HG02938 (cell line): ENCODE measurements at regions not wholly inside any gene's neighbourhood (a gene's known extent, or its start where the extent isn't known, plus 50 kb on each side); places are given as distances from the start of the nearest gene placed in this dataset.

Experiments
- ATAC-seq: cut with Tn5 transposase; IDR thresholded peaks from one replicate; pipeline ENCODE4 v1.9.1; 2021; ENCODE audit warnings: mild to moderate bottlenecking, moderate library complexity; ENCODE audit not compliant: unreplicated experiment

DNA sequence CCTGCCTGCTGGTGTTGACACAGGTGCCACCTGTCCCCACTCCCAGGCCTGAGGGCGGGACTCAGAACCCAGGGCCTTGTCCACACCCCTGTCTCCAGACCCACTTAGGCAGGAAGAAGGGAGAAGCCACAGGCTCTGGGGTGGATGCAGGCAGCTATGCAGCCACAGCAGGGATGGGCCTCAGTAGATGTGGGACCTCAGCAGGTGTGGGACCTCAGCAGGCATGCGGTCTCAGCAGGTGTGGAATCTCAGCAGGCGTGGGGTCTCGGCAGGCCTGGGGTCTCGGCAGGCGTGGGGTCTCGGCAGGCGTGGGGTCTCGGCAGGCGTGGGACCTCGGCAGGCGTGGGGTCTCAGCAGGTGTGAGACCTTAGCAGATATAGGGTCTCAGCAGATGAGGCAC, 118.0 kb upstream of the PITRM1 start:
- ATAC-seq, result no peak

DNA sequence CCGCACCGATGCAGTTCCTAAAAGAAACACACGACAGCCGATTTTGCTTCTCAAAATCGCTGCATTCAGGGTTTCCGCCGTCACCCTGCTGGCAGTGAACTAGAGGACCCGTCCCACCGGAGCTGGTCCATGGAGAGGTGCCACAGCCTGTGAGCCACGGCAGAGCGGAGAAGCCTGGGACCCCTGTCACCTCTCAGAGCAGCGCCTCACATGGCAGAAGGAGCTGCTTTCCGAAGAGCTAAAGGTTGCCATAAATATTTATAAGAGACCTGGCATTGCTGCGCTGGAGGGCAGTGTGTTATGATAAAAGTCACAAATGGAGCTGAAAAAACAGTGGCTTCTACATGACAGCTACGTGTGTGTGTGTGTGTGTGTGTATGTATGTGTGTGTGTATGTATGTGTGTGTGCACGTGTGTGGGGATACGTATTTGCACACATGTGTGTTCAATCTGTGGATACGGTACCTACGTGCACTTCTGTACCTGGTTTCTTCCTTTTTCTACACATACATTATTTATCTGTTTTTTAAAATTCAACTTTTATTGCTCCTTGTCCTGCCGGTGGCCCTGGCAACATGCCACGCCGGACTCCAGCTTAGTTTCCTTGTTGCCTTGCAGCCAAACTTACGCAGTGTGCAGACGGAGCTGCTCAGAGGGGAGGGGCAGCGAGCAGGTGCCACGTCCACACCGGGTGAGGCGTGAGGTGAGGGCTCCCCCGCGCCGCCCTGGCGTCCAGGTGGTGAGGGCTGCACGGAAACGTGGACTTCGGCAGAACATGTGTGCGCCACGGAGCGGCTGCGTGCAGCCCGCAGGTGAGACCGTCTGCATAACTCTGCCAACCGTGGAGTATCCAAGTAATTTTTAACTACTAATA, 115.2 kb upstream of the PITRM1 start:
- ATAC-seq, result no peak

DNA sequence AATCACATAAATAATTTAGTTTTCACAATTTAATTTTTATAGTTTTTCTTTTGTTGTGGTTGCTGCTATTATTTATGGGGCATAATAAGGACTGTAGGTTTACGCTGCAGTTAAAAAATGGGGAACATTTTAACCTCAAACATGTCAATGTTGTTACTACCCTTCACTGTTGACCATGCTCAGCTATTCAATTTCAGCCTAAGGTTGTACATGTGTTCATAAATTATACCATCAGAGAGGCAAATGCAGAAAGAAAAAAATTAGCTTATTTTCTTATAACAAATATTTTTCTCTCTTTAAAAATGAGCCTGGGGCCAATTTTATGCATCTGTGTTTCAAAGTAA, 110.1 kb upstream of the PITRM1 start:
- ATAC-seq, result no peak

DNA sequence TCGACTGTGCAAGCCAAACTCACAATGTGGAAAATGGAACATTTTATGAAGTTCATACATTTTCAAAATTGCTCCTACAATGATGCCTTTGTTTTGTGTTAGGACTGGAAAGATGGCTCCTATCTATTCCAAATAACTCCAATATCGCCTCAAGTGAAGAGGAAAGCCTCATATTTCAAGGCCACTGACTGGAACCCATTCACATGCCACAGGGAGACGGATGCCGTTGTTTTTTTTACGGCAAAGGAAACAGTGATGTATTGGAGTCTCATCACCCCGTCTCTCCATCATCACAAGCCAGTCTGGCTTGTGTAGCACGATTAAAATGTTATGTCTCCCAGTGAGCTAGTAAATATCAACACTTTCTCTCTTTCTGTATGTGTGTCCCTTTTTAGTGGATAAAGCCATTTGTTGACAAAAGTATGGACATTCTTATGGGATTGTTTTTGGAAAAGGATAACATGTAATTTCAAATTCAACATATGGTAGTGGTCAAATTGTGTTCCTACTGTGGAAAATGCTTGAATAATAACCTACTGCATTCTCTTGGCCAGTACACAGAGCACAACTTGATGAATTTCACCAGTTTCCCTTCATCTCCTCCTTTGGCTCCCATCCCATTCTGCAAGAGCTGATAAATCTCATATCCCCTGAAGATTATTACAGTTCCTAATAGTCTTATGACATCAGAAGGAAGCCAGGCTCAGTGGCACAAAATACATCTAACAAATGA, 109.5 kb upstream of the PITRM1 start:
- no peak for ATAC-seq

DNA sequence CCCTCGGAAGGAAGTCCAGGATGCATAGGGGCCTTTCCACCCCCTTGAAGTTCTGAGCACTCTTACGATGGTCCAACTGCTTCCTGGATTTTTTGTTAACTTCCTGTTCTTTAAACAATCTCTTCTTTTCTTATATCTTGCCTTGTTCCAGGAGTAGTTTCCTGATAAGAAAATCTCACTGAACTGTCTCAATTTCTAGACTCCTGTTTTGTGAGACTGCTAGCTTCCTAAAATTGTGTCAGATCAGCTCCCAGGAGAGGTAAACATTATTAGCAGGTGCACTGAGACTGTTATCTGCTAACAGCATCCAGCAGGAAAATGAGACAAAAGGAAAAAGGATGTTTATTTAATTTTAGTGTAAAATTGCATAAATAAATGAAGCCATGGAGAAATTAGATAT, 106.2 kb upstream of the PITRM1 start:
- ATAC-seq, result no peak

DNA sequence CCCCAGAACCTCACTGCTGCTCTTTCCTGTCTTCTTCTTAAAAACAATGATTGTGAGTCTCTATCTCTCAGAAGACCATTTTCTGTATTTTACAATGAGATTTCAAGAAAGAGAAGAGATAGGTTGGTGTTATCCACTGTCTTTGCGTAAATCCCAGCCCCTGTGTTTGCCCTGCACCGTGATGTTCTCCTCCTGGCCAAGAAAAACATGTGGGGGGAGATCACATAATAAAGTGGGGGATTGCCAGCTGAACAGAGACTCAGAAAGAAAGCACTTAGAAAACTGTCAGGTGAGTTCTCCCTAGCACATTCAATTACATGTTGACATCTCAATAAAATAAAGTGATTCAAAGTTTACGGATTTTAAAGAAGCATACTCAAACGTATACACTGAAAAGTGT, 105.0 kb upstream of the PITRM1 start:
- ATAC-seq, result no peak

DNA sequence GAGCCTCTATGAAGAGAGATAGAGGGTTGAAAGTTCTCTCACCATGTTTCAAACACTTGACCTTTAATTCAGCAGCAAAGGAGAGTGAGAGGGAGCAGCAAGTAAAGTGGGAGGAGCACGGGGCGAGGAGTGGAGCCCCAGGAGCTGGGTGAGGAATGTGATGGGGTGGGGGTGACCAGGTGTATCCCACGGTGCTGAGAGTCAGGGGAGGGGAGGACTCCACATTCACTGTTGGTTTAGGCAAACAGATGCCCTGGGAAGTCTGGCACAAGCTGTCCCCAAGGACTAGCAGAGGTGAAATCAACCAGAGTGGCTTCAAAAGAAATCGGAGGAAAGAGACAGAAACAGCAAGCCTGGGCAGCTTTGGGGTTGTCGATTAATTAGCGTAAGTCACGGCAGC, 101.8 kb upstream of the PITRM1 start:
- ATAC-seq, result no peak

DNA sequence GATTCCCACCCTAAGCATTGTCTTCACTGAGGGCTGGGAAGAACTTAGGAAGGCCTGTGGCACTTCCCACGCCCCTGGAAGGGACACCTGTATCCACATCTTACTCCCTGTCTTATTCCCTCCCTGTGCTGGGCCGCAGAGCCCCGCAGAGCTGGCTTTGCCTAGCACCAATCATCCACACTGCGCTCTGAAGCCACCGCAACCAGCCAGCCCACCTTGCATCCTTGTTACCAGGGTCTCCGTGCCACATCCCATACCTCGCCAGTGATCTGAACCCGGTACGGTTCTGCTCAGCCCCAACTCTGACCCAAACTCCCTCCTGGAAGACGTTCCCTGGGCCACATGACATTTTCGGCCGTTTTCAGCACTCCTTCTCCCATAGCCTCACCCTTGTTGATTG, 101.4 kb upstream of the PITRM1 start:
- ATAC-seq, result no peak

DNA sequence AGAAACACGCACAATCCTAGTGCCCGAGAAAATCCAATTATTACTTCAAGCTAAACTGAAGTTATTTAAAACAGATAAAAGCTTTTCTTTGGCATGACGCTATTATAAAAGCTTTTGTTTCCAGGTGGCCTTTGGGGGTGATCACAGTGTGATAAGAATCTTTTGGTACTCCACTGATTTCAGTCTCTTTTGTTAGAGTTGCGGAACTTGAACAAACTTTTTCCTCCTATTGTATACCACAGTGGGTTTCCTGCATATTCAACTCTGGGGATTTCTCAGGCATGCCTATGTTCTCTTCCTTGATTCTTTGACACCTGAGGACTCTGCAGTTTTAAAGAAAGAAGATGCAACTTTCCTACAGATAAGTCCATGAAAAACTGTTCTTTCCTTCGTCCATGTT, 99.7 kb upstream of the PITRM1 start:
- ATAC-seq, result no peak

DNA sequence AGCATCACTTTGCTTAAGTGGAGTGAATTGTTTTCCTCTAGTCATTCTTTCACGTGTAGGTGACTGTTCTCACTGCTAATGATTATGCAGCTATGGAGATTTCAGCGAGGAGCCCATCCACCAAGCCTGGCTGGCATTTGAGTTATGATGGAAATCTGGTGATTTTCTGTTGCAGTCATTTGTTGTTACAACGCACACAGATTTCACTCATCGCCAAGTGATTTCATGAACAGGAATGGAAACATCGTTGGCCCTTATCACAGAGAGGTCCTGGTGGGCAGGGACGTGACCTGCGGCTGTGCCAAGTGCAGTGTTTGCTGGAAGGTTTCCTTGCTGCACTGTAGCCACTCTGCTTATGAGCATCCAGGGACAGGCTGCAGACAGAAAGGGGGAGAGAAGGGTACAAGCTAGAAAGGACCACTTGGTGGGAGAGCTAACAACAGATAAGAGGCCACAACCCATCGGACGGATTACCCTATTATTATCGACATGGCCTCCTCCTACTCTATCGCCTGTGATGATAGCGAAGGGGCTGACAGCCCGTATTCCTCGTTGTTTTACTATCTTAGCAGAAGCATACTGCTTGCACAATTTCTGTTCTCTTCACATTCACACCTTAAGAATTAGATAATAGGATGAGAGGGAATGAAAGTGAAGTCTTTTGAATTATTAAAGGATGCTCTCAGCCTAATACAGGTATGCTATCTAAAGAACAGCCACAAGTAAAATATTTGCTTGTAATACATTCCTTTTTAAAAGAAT, 99.0 kb upstream of the PITRM1 start:
- ATAC-seq, result no peak

DNA sequence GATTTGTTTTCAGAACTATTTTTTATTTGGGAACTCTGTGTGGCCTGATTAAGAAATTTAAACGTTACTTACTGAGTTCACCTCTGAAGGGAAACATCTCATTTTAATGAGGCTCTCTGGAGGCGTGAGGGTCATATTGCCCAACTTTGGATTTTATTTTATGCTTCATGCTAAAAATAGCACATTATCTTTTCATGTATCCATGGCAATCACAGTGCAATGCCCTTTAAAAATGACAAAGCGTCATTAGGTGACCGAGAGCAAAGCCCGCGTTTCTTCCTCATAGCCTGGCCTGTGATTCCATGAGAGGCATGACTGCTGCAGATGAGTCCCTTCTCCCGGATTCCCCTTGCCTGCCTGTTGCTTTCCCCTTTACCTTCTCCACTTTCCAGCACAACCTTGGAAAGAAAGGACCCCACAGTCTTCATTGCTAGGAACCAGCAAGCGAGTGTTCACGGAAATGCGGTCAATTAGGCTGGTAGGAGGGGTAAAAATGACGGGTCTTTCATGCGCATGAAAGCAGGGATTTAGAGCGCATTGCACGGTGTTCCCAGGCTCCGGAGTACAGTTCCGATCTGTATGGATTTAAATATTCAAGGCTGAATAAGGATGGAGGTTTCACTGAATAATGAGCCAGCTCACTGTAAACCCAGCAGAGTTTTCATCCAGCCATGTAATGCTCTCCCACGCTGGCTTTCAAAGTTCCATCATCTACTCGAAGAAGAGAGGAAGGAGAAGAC, 98.2 kb upstream of the PITRM1 start:
- no peak for ATAC-seq

DNA sequence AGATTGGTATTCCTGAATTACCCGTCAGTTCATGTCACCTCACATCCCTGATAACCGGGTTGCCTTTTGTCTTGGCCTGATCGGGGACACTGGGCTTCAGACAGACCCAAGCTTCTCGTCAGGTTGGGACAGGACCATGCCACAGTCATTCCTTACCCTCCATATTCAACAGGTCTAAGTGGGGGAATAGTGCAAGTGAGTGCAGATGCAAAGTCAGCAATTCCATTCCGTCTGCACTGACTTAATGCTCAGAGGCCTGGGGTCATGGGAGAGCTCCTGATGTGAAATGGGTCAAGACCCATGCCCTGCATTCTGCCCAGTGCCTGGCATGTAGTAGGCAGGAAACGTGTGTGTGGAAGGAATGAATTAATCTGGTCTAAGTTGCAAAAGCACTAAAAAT, 95.4 kb upstream of the PITRM1 start:
- no peak for ATAC-seq

DNA sequence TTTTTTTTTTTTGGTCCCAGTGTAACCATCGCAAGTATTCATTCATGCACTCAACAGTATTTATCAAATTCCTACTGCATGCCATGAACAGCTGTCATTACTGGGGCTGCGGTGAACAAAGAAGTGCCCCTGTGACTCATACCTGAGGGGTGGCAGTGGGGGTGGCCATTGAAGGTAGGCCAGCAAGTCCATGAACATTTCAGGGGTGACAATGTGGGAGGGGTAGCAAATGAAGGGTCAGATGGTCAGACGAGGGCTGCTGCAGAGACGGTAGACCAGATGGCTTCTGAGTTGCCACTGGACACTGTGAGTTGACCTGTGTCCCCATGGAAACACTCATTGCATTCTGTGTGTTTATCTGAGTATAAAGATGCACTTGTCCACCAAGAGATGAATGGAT, 92.5 kb upstream of the PITRM1 start:
- ATAC-seq, result no peak

DNA sequence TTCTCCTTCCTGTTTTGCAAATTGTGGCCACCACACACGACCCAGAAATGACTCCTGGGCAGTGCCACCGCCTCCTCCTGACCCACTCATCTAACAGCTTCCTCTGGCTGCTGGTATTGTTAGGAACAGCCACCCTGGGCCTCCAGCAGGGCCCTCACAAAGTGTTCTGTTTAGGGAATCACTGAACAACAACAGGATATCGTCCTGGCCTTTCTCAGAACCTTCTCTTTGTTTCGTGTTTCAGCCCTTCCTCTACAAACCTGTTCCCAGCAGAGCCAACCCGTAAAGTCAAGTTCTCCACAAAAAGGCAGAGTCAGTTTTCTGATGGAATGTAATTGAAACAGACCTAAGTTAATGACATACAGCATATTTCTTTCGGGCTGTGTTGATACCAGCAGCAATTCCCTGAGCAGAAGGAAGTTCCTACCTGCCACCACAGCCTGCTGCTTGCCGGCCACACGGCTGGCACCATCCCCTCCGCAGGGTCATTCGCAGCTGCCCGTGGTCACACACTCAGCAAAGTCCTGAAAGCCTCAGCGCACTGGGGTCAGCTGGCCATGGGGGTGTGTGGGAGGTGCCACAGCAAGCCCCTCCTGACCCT, 91.7 kb upstream of the PITRM1 start:
- no peak for ATAC-seq

DNA sequence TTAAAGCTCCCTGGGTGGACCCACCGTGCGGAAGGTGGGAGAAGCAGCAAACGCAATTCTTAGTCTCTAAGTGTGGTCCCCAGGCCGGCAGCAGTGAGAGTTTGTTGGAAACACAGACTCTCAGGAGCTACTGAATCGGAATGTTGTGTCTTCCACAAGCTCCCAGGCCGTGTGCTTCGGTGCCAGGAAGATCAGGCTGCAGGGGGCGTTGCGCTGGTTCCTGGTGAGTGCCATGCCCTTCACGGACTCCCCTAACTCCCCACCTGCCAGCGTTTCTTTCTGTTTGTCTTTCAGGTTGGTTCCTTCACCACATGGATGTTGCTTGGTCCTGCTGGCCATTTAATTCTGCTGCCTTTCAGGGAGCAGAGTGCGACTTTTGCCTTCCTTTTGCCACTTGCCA, 91.2 kb upstream of the PITRM1 start:
- ATAC-seq, result no peak

DNA sequence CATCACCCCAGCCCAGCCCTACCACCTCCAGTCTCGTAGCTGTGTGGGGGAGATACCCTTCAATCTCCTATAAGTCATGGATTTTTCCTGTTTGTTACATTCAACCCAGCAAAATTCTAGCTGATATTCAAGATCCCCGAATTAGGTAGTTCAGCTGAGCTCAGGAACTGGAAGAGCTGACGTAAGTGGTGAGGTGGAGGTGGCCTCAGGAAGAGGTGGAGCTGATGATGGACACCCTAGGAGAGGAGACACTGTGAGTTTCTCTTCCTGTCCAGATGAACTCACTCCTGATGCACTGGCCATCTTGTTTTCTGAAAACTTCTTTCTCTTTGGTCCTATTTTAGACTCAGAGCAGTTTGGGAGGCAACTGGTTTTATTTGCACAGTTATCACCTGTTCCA, 90.5 kb upstream of the PITRM1 start:
- ATAC-seq, result no peak

DNA sequence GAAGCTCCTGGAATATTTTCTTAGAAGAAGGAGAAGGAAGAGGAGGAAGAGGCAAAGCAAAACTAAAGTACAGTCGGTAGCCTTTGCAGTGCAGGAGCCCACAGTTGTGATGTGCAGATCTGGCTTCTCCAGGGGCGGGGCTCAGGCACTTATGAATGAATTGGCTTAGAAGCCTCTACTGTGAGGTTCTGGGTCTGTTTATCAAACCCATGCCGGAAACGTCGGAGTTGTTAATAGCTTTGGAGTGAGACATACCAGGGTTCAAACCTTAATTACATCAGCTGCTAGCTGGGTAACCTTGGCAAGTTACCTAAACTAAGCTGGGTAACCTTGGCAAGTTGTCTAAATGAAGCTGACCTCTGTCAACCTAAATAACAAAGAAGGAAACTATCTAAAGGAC, 89.3 kb upstream of the PITRM1 start:
- ATAC-seq, result no peak

DNA sequence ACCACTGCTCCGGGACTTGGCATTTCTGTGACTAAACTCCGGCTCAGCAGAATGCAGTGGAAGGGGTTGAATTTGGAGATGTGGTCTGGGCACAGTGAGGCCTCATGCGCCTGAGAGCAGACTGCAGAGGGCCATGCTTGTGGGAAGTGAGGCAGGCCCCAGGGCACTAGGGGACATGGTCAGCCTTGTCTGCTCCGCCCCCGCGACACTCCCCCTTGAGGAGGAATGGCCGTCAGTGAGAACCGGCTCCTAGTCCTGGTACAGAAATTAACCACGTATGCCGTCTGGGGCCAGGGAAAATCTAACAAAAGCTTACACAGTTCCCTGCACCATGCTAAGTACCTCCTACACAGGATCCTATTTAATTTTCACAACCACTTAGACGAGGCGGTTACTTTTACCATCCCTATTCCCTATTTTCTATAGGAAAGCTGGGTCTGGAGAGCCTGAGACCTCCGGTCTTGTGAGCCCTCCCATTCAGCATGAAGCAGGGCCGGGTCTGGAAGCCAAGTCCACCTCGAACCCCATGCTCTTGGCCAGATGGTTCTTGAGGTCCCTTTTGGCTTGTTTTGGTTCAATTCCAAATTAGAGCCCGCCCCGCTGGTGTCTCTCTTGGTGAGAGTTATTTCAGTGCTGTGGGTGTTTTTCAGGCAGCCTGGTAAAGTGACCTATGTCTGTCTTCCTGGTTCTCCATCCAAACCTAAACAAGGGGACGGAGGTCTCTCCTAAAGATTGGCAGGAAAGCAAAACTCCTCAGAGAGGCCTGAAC, 87.7 kb upstream of the PITRM1 start:
- no peak for ATAC-seq

DNA sequence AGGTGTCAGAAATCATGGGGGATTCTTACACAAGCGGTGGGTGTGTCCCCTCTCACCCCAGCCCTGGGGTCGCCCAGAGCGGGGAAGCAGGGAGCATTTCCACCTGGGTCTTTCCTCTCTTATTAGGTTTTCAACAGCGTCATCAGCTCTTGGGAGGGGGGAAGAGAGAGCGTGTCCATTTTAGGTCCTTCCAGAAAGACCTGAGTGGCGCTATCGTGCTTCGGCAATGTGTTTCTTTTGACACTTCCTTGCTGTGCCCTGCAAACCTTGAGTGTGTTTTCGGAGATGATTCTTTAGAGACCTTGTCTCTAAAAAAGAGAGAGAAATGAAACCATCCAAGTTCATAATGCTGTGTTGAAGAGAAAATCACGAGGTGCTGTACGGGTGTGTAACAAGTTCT, 86.9 kb upstream of the PITRM1 start:
- no peak for ATAC-seq

DNA sequence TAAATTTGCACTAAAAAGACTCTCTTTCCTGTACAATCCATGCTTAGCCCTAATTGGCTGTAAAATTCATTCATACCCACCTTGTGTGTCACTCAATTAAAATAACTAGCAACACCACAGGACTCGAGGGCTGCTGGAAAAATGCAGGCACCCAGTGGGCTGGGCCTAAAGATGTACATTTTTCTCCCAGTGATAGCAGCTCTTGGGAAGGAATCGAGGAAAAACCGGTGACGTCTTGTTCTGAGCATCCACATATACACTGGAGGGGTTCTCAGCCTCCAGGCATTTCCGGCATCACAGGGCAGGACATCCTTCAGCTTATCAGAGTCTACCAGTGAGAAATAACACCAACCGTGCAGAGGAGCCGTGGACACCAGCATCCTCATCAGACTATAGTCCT, 85.8 kb upstream of the PITRM1 start:
- ATAC-seq, result no peak
